Endothelial cell of umbilical vein (primary cell): ENCODE measurements at regions not wholly inside any gene's neighbourhood (a gene's known extent, or its start where the extent isn't known, plus 50 kb on each side); places are given as distances from the start of the nearest gene placed in this dataset.

Experiments
- BruUV-seq: library from RNA; stranded (reverse); fragments of 400-500 nt; replicated peaks from 2 replicates; lab custom pipeline; 2021; lab: Mats Ljungman, UMichigan
- CTCF ChIA-PET: fragments of 300-600, 350-600 bp; sonication (Branson Sonifier 250); formaldehyde crosslinking; loops from one replicate; lab custom pipeline; 2021; ENCODE audit warnings: antibody characterized with exemption, inconsistent platforms; lab: Charles Lee
- POLR2A ChIA-PET: fragments of 300-600, 350-600 bp; sonication (Branson Sonifier 250); formaldehyde crosslinking; loops from one replicate; lab custom pipeline; 2021; ENCODE audit warnings: antibody characterized with exemption, inconsistent platforms; lab: Charles Lee
- DNase-seq: peaks from one replicate; pipeline ENCODE4 v3.0.0-alpha.2; 2011; ENCODE audit warnings: low read depth, low spot score
- FAIRE-seq: peaks from 2 replicates; lab custom pipeline; 2011; peaks lifted over from hg19 to GRCh38; lab: Jason Lieb, UNC
- H2AFZ ChIP-seq: 2 replicates; pipeline ENCODE4 v1.6.0; 2012; ENCODE audit warnings: low read depth, low read length, control low read depth, inconsistent platforms
- H3K27ac ChIP-seq: 2 replicates; pipeline ENCODE4 v1.5.1; 2011; ENCODE audit warnings: low read depth, mild to moderate bottlenecking, control low read depth, low read length, moderate library complexity; ENCODE audit not compliant: insufficient read depth
- H3K27me3 ChIP-seq, 2 experiments: 2 replicates each; pipeline versions ENCODE4 v1.6.0 to v1.6.1; 2011; ENCODE audit warnings: low read length in 2 of 2, mixed read lengths in 1 of 2; ENCODE audit not compliant: control insufficient read depth in 2 of 2, insufficient read depth in 2 of 2
- H3K36me3 ChIP-seq, 2 experiments: 2 replicates in 1 of 2; 3 replicates in 1 of 2; pipeline ENCODE4 v1.5.1; 2011; ENCODE audit warnings: low read length in 2 of 2, mild to moderate bottlenecking in 1 of 2, moderate library complexity in 1 of 2; ENCODE audit not compliant: control insufficient read depth in 2 of 2, insufficient read depth in 2 of 2; ENCODE audit errors: extremely low read depth in 1 of 2
- H3K4me1 ChIP-seq: 3 replicates; pipeline ENCODE4 v1.5.1; 2011; ENCODE audit warnings: mild to moderate bottlenecking, low read length; ENCODE audit not compliant: control insufficient read depth, insufficient read depth; ENCODE audit errors: extremely low read depth
- H3K4me2 ChIP-seq: 2 replicates; pipeline ENCODE4 v1.6.1; 2011; ENCODE audit warnings: low read length, control low read depth, mixed read lengths; ENCODE audit not compliant: insufficient read depth
- H3K4me3 ChIP-seq, 3 experiments: fragments of 200-600 bp in 1 of 3; sonication (generic), shearing (Covaris generic) in 1 of 3; replicated peaks in 1 of 3; 2 replicates each; pipeline ENCODE4 v1.5.1; 2011 to 2016; ENCODE audit warnings: control low read depth in 3 of 3, low read length in 3 of 3, mild to moderate bottlenecking in 2 of 3, inconsistent platforms in 1 of 3, low read depth in 1 of 3, moderate library complexity in 1 of 3; ENCODE audit not compliant: insufficient read depth in 1 of 3
- H3K79me2 ChIP-seq: 2 replicates; pipeline ENCODE4 v1.6.0; 2012; ENCODE audit warnings: low read length, inconsistent platforms; ENCODE audit not compliant: control insufficient read depth, insufficient read depth
- H3K9ac ChIP-seq: replicated peaks from 2 replicates; pipeline ENCODE3; 2011; ENCODE audit warnings: low read length, control low read depth; ENCODE audit not compliant: insufficient read depth; ENCODE audit errors: extremely low read depth
- H3K9me1 ChIP-seq: replicated peaks from 3 replicates; pipeline ENCODE4 v1.6.0; 2011; ENCODE audit warnings: mild to moderate bottlenecking, low read length; ENCODE audit not compliant: control insufficient read depth, insufficient read depth; ENCODE audit errors: extremely low read depth
- H3K9me3 ChIP-seq: replicated peaks from 2 replicates; pipeline ENCODE4 v1.5.1; 2012; ENCODE audit warnings: low read length, inconsistent platforms; ENCODE audit not compliant: control insufficient read depth, insufficient read depth
- H4K20me1 ChIP-seq: replicated peaks from 2 replicates; pipeline ENCODE3; 2011; ENCODE audit warnings: mild to moderate bottlenecking, low read length; ENCODE audit not compliant: control insufficient read depth, insufficient read depth; ENCODE audit errors: extremely low read depth
- EZH2 ChIP-seq: IDR thresholded peaks from 2 replicates; pipeline ENCODE4 v1.6.1; 2012; ENCODE audit warnings: borderline replicate concordance, low read depth, mild to moderate bottlenecking, moderate library complexity, low read length, inconsistent platforms; ENCODE audit not compliant: severe bottlenecking
- FOS ChIP-seq: IDR thresholded peaks from 2 replicates; pipeline ENCODE4 v1.6.1; 2011; ENCODE audit warnings: mild to moderate bottlenecking, low read length, moderate library complexity, borderline replicate concordance; ENCODE audit not compliant: insufficient read depth
- GATA2 ChIP-seq: IDR thresholded peaks from 2 replicates; pipeline ENCODE4 v1.7.0; 2011; ENCODE audit warnings: low read depth, mild to moderate bottlenecking, moderate library complexity, mixed read lengths, low read length; ENCODE audit not compliant: insufficient read length, insufficient read depth
- JUN ChIP-seq: IDR thresholded peaks from 2 replicates; pipeline ENCODE4 v1.6.1; 2011; ENCODE audit warnings: borderline replicate concordance, low read depth; ENCODE audit not compliant: insufficient read length, insufficient read depth
- MYC ChIP-seq: IDR thresholded peaks from one replicate; pipeline ENCODE4 v1.6.1; 2011; ENCODE audit warnings: mild to moderate bottlenecking, low read depth, low read length
- POLR2A ChIP-seq: IDR thresholded peaks from 2 replicates; pipeline ENCODE4 v1.6.1; 2012; ENCODE audit warnings: low read depth, mild to moderate bottlenecking, control low read depth, low read length
- POLR2AphosphoS5 ChIP-seq: IDR thresholded peaks from 2 replicates; pipeline ENCODE4 v1.6.1; 2012; ENCODE audit warnings: low read depth, mild to moderate bottlenecking, control low read depth, low read length, moderate library complexity; ENCODE audit not compliant: insufficient read depth
- dilution Hi-C: fragments of 300-500 bp; cut with MboI; formaldehyde crosslinking; loops from one replicate; pipeline ENCODE4 v1.15.0; 2019; ENCODE audit warnings: low sequenced_read_pairs; ENCODE audit not compliant: extremely low pct_ligation_motif_present
- intact Hi-C: fragments of 100-400 bp; cut with micrococcal nuclease; formaldehyde crosslinking; loops from one replicate; pipeline ENCODE4 v1.10.0; 2022
- TF ChIP-seq, protein P1 (sequence below), 2 donors: IDR thresholded peaks; 1 replicate in 1 of 2; 2 replicates in 1 of 2; pipeline ENCODE4 v1.5.1; 2011; ENCODE audit warnings: low read length in 2 of 2, mild to moderate bottlenecking in 2 of 2, moderate library complexity in 2 of 2, control low read depth in 1 of 2, inconsistent platforms in 1 of 2, low read depth in 1 of 2; ENCODE audit not compliant: insufficient read depth in 1 of 2; ENCODE audit errors: extremely low read depth in 1 of 2
- TF ChIP-seq, protein P2 (sequence below): IDR thresholded peaks from 2 replicates; pipeline ENCODE4 v1.6.1; 2011; ENCODE audit not compliant: insufficient read depth, insufficient read length

GRCh38 chr2:7378591-7378990 is 461.4 kb downstream of the RNF144A start:
- no peak overlapping the region for H3K27ac ChIP-seq
- H3K27me3 ChIP-seq = no peaks in the 10 kb centered on the region
- FAIRE-seq = no peak
- H3K9me1 ChIP-seq = no peaks in the 10 kb centered on the region
- no peaks in the 10 kb centered on the region for H4K20me1 ChIP-seq
- H3K9me3 ChIP-seq = no peaks in the 10 kb centered on the region
- H3K79me2 ChIP-seq = no peaks in the 10 kb centered on the region
- ChIA-PET POLR2A (no interaction called here), CTCF (no interaction called here)
- H2AFZ ChIP-seq = no peak overlapping the region
- no peaks in the 10 kb centered on the region for H3K4me1 ChIP-seq
- no peak overlapping the region for H3K9ac ChIP-seq
- intact Hi-C loops = no loop called here
- no peaks in the 10 kb centered on the region for H3K36me3 ChIP-seq
- TF ChIP-seq EZH2 = no peak
- TF ChIP-seq, protein P1, sequence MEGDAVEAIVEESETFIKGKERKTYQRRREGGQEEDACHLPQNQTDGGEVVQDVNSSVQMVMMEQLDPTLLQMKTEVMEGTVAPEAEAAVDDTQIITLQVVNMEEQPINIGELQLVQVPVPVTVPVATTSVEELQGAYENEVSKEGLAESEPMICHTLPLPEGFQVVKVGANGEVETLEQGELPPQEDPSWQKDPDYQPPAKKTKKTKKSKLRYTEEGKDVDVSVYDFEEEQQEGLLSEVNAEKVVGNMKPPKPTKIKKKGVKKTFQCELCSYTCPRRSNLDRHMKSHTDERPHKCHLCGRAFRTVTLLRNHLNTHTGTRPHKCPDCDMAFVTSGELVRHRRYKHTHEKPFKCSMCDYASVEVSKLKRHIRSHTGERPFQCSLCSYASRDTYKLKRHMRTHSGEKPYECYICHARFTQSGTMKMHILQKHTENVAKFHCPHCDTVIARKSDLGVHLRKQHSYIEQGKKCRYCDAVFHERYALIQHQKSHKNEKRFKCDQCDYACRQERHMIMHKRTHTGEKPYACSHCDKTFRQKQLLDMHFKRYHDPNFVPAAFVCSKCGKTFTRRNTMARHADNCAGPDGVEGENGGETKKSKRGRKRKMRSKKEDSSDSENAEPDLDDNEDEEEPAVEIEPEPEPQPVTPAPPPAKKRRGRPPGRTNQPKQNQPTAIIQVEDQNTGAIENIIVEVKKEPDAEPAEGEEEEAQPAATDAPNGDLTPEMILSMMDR (IDR thresholded peaks at IDR 0.05; ENCODE audit: extremely low read depth in 1 of 2, insufficient read depth in 1 of 2, low read depth in 1 of 2, low read length in 2 of 2) = no peak
- TF ChIP-seq FOS = no peak
- TF ChIP-seq POLR2A = no peak
- TF ChIP-seq POLR2AphosphoS5 = no peak
- no peak for TF ChIP-seq MYC
- TF ChIP-seq, protein P2, sequence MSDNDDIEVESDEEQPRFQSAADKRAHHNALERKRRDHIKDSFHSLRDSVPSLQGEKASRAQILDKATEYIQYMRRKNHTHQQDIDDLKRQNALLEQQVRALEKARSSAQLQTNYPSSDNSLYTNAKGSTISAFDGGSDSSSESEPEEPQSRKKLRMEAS = no peak
- TF ChIP-seq GATA2 = no peak
- no peak for TF ChIP-seq JUN
- H3K4me2 ChIP-seq = no peak overlapping the region
- no TSS peak for BruUV-seq
- DNase-seq = no peak
- no peak overlapping the region for H3K4me3 ChIP-seq
- dilution Hi-C loops = no loop called here
